Colonic mucosa (tissue), 4 donors: ENCODE measurements at regions not wholly inside any gene's neighbourhood (a gene's known extent, or its start where the extent isn't known, plus 50 kb on each side); places are given as distances from the start of the nearest gene placed in this dataset.
"Not testable (repeated sequence)": the region's sequence is repeated elsewhere in the genome, so short reads cannot be mapped to it uniquely, and the experiment has no call there.

Source experiments
- DNase-seq: peaks from one replicate; pipeline ENCODE4 v3.0.0-alpha.2; 2020
- H3K27ac ChIP-seq: fragments of 200-600 bp; one replicate; pipeline ENCODE4 v1.8.0; 2021
- H3K27me3 ChIP-seq: fragments of 200-600 bp; one replicate; pipeline ENCODE4 v1.8.0; 2021
- H3K36me3 ChIP-seq: fragments of 200-600 bp; one replicate; pipeline ENCODE4 v1.8.0; 2021
- H3K4me1 ChIP-seq: fragments of 200-600 bp; one replicate; pipeline ENCODE4 v1.8.0; 2021; ENCODE audit warnings: mild to moderate bottlenecking
- H3K4me3 ChIP-seq: fragments of 200-600 bp; one replicate; pipeline ENCODE4 v1.8.0; 2021
- H3K9ac ChIP-seq, 2 donors: one replicate each; pipeline ENCODE4 v1.7.0; 2013; ENCODE audit warnings: control low read depth in 2 of 2, low read depth in 2 of 2, low read length in 2 of 2
- H3K9me3 ChIP-seq: fragments of 200-600 bp; one replicate; pipeline ENCODE4 v1.8.0; 2021
- intact Hi-C: fragments of 100-400 bp; cut with DNase I; formaldehyde crosslinking; loops from one replicate; pipeline ENCODE4 v1.14.1; 2022
- TF ChIP-seq, protein P1 (sequence below): fragments of 200-600 bp; IDR thresholded peaks from one replicate; pipeline ENCODE4 v1.8.0; 2022; ENCODE audit warnings: antibody characterized with exemption, mild to moderate bottlenecking
- donor health status: healthy.
- donor health status: DM: no; HTN: no; CAD: no.
- donor health status: DM: no; HTN: no; CAD: no.

DNA sequence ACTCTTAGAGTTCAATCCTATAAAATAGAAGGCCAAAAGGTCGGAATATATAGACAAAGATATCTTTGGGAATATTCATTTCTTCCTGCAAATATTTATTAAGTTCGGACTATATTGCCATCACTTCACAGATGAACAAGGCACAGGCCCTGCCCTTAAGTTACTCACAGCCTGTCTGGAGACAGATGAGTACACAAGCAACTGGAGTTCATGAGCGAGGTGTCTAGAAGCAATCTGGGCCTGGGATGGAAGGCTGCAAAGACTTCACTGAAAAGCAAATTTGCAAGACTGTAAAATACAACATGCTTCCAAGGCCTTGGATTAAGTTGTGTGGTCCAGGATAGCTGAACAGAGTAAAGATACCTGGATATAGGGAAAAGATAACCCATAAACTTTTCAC lies 56.7 kb upstream of the CEP85L start:
- Histone ChIP-seq H3K9me3 (no peaks in the 10 kb centered on the region), H3K9ac (no peak overlapping the region), H3K4me1 (no peaks in the 10 kb centered on the region), H3K27me3 (no peaks in the 10 kb centered on the region), H3K27ac (no peak overlapping the region), H3K36me3 (no peaks in the 10 kb centered on the region), H3K4me3 (no peak overlapping the region)
- intact Hi-C loops = no loop called here
- no peak for DNase-seq
- TF ChIP-seq, protein P1, sequence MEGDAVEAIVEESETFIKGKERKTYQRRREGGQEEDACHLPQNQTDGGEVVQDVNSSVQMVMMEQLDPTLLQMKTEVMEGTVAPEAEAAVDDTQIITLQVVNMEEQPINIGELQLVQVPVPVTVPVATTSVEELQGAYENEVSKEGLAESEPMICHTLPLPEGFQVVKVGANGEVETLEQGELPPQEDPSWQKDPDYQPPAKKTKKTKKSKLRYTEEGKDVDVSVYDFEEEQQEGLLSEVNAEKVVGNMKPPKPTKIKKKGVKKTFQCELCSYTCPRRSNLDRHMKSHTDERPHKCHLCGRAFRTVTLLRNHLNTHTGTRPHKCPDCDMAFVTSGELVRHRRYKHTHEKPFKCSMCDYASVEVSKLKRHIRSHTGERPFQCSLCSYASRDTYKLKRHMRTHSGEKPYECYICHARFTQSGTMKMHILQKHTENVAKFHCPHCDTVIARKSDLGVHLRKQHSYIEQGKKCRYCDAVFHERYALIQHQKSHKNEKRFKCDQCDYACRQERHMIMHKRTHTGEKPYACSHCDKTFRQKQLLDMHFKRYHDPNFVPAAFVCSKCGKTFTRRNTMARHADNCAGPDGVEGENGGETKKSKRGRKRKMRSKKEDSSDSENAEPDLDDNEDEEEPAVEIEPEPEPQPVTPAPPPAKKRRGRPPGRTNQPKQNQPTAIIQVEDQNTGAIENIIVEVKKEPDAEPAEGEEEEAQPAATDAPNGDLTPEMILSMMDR = no peak

DNA sequence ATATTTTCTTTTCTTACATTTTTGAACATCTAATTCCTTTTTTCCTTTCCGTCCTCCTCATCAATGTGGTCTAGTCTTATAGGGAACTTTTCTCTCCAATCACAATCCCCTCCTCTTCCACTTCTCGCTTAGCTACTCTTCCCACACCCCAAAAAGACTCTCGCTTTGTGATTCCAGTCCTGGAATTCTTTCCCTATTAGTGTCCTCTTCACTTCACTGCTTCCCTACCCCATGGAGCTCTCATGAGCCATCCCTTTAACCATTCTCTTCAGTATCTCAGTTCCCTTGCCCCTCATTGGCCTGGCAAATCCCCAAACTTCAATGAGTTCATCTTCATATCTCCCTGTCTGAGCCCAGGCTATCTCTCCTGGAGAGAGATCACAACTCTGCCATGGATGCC lies 55.3 kb upstream of the CEP85L start:
- no peaks in the 10 kb centered on the region for H3K27me3 ChIP-seq
- H3K9ac ChIP-seq = no peak overlapping the region
- intact Hi-C loops = no loop called here
- H3K36me3 ChIP-seq = no peaks in the 10 kb centered on the region
- H3K9me3 ChIP-seq = no peaks in the 10 kb centered on the region
- no peak for DNase-seq
- no peak overlapping the region for H3K27ac ChIP-seq
- no peaks in the 10 kb centered on the region for H3K4me1 ChIP-seq
- no peak overlapping the region for H3K4me3 ChIP-seq
- TF ChIP-seq, protein P1 = no peak

DNA sequence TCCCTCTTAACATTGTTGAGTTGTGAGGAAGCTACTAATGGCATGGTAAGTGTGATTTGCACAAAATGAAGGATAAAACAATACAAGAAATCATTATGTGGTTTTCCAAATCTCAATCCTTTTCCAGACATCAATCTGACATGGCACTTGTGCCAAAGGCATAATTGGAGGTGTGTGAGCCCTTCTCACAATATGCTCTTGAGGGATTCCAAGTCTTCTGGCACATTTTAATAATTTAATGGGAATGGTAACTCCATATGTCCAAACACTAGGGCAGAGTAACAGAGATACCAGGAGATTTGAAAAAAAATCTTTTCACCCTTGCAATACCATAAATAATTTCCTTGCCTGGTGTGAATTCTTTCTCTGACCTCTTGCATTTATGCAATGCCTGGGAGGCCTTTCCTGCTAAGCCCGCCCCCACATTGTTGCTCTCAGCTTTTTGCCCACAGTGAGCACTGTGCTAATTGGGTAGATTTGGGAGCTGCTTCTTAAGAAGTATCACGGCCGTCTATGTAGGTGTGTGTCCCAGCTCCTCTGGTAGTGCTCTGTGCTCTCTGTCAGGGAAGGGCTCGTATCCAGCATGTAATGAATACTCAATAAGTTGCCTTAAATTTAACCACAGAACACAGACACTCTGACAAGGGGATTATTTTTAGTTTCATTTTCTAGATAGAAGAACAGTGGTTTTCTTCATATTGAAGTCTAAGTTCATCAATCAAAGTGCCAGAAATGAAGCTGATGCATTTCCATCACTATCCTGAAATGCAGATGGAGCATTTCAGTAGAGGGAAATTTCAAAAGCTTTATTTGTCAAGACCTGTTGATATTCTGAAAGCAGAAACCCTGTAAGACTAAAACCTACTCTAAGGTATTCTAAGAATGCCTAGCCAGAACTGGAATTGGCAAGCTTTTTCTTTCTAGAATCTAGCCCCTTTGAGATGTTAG lies 54.4 kb upstream of the CEP85L start:
- Histone ChIP-seq H3K36me3 (no peaks in the 10 kb centered on the region), H3K4me3 (no peak overlapping the region), H3K4me1 (no peaks in the 10 kb centered on the region), H3K27ac (no peak overlapping the region), H3K27me3 (no peaks in the 10 kb centered on the region), H3K9me3 (no peaks in the 10 kb centered on the region), H3K9ac (no peak overlapping the region)
- DNase-seq = no peak
- TF ChIP-seq, protein P1 = no peak
- intact Hi-C loops = no loop called here

DNA sequence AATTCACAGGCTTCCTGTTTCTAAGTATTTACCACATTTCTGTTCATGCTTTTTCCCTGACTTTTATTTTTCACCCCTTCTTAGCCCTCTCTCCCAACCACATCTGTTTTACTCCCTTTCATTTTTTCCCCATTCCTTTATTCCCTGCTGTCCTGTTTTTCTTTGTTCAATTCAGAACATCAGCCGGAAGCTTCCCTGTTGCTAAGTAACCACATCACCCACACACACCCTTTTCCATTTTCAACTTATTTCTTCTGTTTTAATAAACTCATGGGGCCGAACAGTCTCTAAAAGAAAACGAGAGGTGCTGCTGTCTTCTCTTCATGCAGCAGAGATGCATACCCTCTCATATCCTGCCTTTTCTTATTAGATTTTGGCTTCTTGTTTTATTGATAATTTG lies 53.5 kb upstream of the CEP85L start:
- H3K4me1 ChIP-seq = no peaks in the 10 kb centered on the region
- H3K9me3 ChIP-seq = no peaks in the 10 kb centered on the region
- intact Hi-C loops = no loop called here
- no peak overlapping the region for H3K9ac ChIP-seq
- H3K4me3 ChIP-seq = no peak overlapping the region
- H3K36me3 ChIP-seq = no peaks in the 10 kb centered on the region
- no peak overlapping the region for H3K27ac ChIP-seq
- H3K27me3 ChIP-seq = no peaks in the 10 kb centered on the region
- TF ChIP-seq, protein P1 = no peak
- DNase-seq = no peak

DNA sequence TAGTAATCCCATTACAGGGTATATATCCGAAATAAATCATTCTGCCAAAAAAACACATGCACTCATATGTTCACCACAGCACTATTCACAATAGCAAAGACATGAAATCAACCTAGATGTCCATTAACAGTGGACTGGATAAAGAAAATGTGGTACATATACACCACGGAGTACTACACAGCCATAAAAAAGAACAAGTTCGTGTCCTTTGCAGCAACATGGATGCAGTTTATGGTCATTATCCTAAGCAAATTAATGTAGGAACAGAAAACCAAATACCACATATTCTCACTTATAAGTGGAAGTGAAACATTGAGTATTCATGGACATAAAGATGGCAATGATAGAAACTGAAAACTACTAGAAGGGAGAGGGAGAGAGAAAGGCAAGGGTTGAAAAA lies 49.9 kb upstream of the CEP85L start:
- H3K36me3 ChIP-seq, H3K9me3 ChIP-seq, H3K4me1 ChIP-seq, H3K27me3 ChIP-seq, H3K27ac ChIP-seq, intact Hi-C loops, DNase-seq, H3K4me3 ChIP-seq, H3K9ac ChIP-seq: not testable (repeated sequence)
